ENCODE measurements at regions not wholly inside any gene's neighbourhood (a gene's known extent, or its start where the extent isn't known, plus 50 kb on each side); places are given as distances from the start of the nearest gene placed in this dataset.

GRCh38 chr20:54351371-54352136, 123.8 kb upstream of the DOK5 start:
- no peak overlapping the region for H3K23ac ChIP-seq (ENCODE audit: insufficient read length)
- no peak overlapping the region for H4K91ac ChIP-seq (replicated peaks; ENCODE audit: insufficient read length, low read length)
- ChIA-PET CTCF (ENCODE audit: partially characterized antibody) (no interaction called here), POLR2A (ENCODE audit: partially characterized antibody) (no interaction called here)
- DNase-seq (ENCODE audit: low read depth in 1 of 2, low spot score in 2 of 2) (no peak), FAIRE-seq (no peak)
- no peak overlapping the region for H3K27ac ChIP-seq (ENCODE audit: low read depth, low read length)
- H3K14ac ChIP-seq (ENCODE audit: insufficient read length), result no peak overlapping the region
- no peaks in the 10 kb centered on the region for H3K36me3 ChIP-seq (ENCODE audit: control insufficient read depth in 2 of 4, insufficient read depth in 4 of 4, low read length in 3 of 4)
- H2BK120ac ChIP-seq (replicated peaks; ENCODE audit: low read depth, low read length), result no peak overlapping the region
- H3K4me3 ChIP-seq (ENCODE audit: extremely low read depth in 1 of 4, insufficient read depth in 2 of 4, low read depth in 3 of 4, low read length in 4 of 4), result no peak overlapping the region
- H3K18ac ChIP-seq (ENCODE audit: extremely low read depth, low read length), result no peak overlapping the region
- H3K79me2 ChIP-seq (ENCODE audit: control insufficient read depth in 1 of 2, insufficient read depth in 2 of 2, low read length in 2 of 2), result no peaks in the 10 kb centered on the region
- no peak overlapping the region for H4K8ac ChIP-seq (ENCODE audit: extremely low read depth, insufficient read depth, low read length)
- H4K5ac ChIP-seq (ENCODE audit: insufficient read length, low read depth, low read length), result no peak overlapping the region
- no peak overlapping the region for H3K56ac ChIP-seq (replicated peaks; ENCODE audit: insufficient read length, low read depth, low read length)
- H3K79me1 ChIP-seq (ENCODE audit: low read depth, low read length), result no peaks in the 10 kb centered on the region
- no peak overlapping the region for H2AFZ ChIP-seq (ENCODE audit: low read length)
- no peak overlapping the region for H2BK12ac ChIP-seq (ENCODE audit: low read depth, low read length)
- no peak overlapping the region for H3K9ac ChIP-seq (replicated peaks in 1 of 4; ENCODE audit: extremely low read depth in 1 of 4, low read depth in 3 of 4, low read length in 3 of 4)
- no peak overlapping the region for H2BK20ac ChIP-seq (ENCODE audit: low read length)
- H3K4me2 ChIP-seq (ENCODE audit: insufficient read depth in 1 of 2, low read depth in 2 of 2, low read length in 2 of 2), result no peak overlapping the region
- no peaks in the 10 kb centered on the region for H4K20me1 ChIP-seq (replicated peaks in 1 of 2; ENCODE audit: control insufficient read depth in 1 of 2, insufficient read depth in 2 of 2, low read length in 2 of 2)
- H3K27me3 ChIP-seq (replicated peaks in 1 of 4; ENCODE audit: control insufficient read depth in 3 of 4, extremely low read depth in 1 of 4, insufficient read depth in 3 of 4, low read length in 3 of 4), result no peaks in the 10 kb centered on the region
- no peaks in the 10 kb centered on the region for H3K9me3 ChIP-seq (ENCODE audit: insufficient read depth in 2 of 2, low read depth in 1 of 2, low read length in 1 of 2)
- 89% methylated on average over 2 of the region's 2 CpGs; no CpG with 5 or more reads in 1 of the 2 experiments for WGBS, 2 experiments (ENCODE audit: extremely low coverage in 1 of 2, insufficient coverage in 1 of 2, insufficient read length in 1 of 2, insufficient replicate concordance in 2 of 2, low coverage in 1 of 2, low lambda C conversion rate in 2 of 2, missing lambda C conversion rate in 1 of 2)
- H2AK5ac ChIP-seq (ENCODE audit: low read depth, low read length), result no peak overlapping the region
- H3K23me2 ChIP-seq (ENCODE audit: low read depth, low read length), result no peaks in the 10 kb centered on the region
- H3K4me1 ChIP-seq (replicated peaks in 1 of 4; ENCODE audit: control insufficient read depth in 3 of 4, insufficient read depth in 4 of 4, low read length in 3 of 4), result peaks cover 0 to 5% (median 2%) of the 10 kb centered on the region in 4 experiments; a peak in 2 of 7 replicates
- H3K4ac ChIP-seq (replicated peaks; ENCODE audit: insufficient read length, low read depth, low read length), result no peak overlapping the region
- no peak overlapping the region for H2BK5ac ChIP-seq (ENCODE audit: low read depth, low read length)
- no peak overlapping the region for H2BK15ac ChIP-seq (ENCODE audit: low read length)
- TF ChIP-seq SP4 (IDR thresholded peaks at IDR 0.05; ENCODE audit: low read length), result no peak
- TF ChIP-seq ASH2L (IDR thresholded peaks at IDR 0.05; ENCODE audit: low read length), result no peak
- TF ChIP-seq SP1 (IDR thresholded peaks at IDR 0.05; ENCODE audit: low read depth, low read length), result no peak
- TF ChIP-seq, protein P1, sequence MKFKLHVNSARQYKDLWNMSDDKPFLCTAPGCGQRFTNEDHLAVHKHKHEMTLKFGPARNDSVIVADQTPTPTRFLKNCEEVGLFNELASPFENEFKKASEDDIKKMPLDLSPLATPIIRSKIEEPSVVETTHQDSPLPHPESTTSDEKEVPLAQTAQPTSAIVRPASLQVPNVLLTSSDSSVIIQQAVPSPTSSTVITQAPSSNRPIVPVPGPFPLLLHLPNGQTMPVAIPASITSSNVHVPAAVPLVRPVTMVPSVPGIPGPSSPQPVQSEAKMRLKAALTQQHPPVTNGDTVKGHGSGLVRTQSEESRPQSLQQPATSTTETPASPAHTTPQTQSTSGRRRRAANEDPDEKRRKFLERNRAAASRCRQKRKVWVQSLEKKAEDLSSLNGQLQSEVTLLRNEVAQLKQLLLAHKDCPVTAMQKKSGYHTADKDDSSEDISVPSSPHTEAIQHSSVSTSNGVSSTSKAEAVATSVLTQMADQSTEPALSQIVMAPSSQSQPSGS (IDR thresholded peaks at IDR 0.05; ENCODE audit: low read length), result no peak
- no peak for TF ChIP-seq TCF12 (IDR thresholded peaks at IDR 0.05; ENCODE audit: low read depth, low read length)

Measured in H1 (cell line).